ENCODE measurements at regions not wholly inside any gene's neighbourhood (a gene's known extent, or its start where the extent isn't known, plus 50 kb on each side); places are given as distances from the start of the nearest gene placed in this dataset.
"Not testable (repeated sequence)": the region's sequence is repeated elsewhere in the genome, so short reads cannot be mapped to it uniquely, and the experiment has no call there.

DNA sequence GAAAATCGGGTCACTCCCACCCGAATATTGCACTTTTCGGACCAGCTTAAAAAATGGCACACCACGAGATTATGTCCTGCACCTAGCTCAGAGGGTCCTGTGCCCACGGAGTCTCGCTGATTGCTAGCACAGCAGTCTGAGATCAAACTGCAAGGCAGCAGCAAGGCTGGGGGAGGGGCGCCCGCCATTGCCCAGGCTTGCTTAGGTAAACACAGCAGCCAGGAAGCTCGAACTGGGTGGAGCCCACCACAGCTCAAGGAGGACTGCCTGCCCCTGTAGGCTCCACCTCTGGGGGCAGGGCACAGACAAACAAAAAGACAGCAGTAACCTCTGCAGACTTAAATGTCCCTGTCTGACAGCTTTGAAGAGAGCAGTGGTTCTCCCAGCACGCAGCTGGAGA, 405.3 kb downstream of the PTH2R start:
- DNase-seq = not testable (repeated sequence)

DNA sequence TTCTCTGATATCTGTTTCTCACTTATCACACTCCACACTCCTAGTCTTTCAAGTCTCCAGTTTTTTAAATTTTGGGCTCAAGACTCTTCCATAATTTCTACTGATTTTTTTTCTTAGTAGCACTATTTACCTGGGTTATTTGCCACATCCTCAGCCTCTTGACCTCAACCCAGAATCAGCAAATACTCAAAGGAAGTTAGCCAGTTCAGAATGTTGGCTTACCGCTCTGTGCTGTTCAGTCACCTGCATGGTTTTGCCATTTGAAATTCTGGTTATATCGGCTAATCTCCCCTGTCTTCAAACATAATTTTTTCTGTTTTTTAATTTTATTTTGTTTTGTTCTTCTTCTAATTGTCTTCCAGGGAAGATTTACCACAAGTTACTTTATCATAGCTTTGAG, 412.6 kb downstream of the PTH2R start:
- no peak for DNase-seq

- DNase-seq = peak; percentile 31
Measured at GRCh38 chr2:208820014-208820688, 413.6 kb downstream of the PTH2R start.

DNA sequence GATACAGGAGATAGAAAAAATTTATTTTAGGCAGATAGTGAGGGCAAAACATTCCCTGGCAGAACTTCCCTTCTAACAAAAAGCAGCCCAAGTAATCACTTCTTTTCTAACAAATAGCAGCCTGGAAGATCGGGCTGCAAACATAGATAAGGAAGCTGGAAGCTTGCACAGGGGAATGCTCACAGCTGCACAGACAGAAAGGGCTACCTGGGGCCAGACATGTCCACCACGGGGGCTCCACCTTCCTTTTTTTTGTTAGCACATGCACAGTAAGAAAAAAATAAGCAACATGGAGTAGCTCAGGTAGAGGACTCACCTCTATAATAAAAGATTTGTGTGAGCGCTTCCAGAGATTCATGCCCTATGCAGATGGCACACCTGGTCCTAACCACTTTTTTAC, 420.5 kb downstream of the PTH2R start:
- DNase-seq = no peak

DNA sequence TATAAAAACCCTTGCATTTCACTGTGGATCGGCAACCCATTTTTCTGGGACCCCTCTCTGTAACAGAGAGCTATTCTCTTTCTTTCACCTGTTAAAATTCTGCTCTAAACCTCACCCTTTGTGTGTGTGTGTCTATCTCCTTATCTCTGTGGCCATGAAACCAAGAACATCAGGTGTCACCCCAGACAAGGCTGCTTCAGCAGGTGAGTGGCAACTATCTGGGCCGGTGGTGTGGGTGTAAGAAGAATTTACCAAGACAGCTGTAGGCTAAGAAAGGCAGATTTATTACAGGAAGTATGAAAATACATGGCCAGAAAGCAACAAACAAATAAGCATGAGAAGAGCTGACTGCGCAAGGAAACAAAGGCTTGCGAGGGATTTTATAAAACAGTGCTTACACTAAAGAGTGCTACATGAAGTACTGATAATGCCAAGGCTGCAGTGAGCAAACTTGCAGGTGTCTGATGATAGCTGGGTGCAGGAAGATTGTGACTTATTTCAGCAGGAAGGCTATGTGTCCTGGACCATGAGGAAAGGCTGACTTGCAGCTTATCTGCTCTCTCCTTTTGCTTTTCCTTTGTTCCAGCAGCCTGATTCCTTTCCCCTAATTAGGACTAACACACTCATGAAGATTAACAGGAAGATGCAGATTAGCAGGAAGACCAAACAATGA, 421.1 kb downstream of the PTH2R start:
- DNase-seq = no peak

DNA sequence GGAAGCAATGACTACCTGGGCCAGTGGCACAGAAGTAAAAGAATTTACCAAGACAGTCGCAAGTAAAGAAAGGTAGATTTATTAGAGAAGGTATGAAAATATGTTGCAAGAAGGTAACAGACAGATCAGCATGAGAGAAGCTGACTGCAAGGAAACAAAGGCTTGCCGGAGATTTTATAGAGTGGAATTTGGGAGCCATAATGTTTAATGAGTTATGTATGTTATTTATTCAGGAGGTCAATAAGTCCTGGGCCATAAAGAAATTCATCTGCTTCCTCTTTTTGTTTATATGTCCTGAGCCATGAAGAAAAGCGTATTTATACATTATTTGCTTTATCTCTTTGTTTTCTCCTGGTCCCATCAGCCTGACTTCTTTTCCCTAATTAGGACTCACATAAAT, 423.6 kb downstream of the PTH2R start:
- DNase-seq = no peak

DNA sequence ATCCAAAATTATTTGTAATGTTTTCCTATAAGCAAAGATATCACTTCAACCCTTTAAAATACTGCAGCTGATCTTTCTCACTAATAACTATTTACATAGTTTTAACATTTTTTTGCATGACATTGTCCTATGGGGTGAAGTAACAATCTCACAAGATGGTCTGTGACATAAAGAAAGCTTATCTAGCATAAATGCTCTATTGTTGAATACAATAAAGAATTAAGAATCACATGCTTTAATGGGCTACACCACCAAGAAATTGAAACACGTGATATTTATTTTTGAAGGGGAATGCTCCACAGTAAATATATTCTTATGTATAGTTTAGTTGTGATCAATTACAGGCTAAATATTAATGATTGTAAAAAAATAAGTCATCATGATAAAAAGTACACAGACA, 441.1 kb downstream of the PTH2R start:
- no peak for DNase-seq

GRCh38 chr2:208854717-208855116, 448.1 kb downstream of the PTH2R start:
- DNase-seq = no peak

- no peak for DNase-seq
Measured at GRCh38 chr2:208867374-208867773, 460.8 kb downstream of the PTH2R start.

DNA sequence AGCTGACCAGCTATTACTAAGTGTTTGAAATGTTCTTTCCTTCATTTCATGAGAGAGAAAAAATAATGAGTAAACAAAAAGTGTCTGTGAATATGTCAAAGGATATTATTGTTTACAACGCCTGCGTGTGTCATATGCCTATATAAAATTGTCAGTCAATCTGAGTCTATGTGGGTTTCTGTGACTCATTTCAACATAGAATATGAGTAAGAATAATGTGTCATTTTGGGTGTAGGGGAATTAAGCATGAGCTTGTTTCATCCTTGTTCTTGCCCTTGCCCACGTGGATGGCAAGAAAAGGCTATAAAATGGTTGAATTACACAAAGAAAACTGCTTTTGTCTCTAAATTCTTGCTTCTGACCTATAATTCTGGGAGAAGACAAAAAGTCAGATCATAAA, 466.0 kb downstream of the PTH2R start:
- DNase-seq = no peak

DNA sequence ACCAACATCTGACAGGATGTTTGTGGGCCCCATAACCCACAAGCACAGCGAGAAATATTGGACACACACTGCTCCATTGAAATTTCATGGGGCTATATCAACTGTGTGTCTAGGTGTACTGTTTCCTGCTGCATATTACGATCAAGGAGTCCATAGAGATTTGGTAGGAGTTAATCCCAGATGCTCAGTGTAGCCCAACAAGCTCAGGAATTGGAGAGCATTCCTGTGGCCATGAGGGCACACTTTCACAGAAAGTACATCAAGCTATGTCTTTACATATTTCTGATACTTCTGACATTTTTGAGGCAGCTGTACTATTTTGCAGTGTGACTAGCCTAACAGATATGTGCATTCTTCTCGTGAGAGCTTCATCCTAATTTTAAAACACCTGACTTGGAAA, 473.1 kb downstream of the PTH2R start:
- DNase-seq = no peak

- DNase-seq = no peak
Measured at GRCh38 chr2:208880171-208880570, 473.6 kb downstream of the PTH2R start.

GRCh38 chr2:208890486-208890885, 483.9 kb downstream of the PTH2R start:
- DNase-seq = no peak

DNA sequence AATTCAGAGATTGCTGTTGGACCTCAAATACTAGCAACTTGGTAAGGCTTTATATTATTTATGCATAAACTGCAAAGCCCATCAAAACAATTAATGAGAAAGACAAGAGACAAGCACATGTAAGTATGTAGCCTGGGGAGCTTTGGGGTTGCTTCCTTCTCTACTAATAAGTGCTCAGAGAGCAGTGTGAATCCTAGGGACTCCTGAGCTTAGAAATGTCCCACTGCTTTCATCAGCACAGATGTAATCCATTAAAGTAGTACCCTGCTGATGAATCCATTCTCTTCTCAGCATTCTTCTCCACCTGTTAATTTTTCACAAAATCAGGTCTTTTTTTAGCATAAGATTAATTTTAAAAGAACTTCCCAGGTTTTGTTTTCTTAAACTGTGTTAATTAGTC, 485.6 kb downstream of the PTH2R start:
- no peak for DNase-seq

- DNase-seq = no peak
Measured at GRCh38 chr2:208906330-208906729, 499.7 kb downstream of the PTH2R start.

GRCh38 chr2:208915401-208915800, 508.4 kb upstream of the MAP2 start:
- DNase-seq = no peak

DNA sequence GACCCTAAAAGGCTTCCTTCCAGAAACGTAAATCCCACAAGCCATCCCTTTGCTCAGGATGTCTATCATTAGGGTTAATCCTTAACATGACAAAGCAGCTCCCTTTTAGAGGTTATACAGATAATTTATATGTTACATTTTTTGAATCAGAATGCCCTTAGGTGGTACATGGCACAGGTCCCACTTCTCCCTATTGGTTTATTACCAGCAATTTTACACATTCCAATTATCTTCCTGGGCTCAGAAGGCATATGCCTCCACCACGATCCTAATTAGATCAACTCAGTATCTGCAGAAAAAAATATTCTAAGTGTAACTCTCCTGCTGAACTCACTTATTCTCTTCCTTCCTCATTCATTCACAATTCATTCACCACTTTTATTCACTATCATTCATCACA, 507.0 kb upstream of the MAP2 start:
- DNase-seq = no peak

DNA sequence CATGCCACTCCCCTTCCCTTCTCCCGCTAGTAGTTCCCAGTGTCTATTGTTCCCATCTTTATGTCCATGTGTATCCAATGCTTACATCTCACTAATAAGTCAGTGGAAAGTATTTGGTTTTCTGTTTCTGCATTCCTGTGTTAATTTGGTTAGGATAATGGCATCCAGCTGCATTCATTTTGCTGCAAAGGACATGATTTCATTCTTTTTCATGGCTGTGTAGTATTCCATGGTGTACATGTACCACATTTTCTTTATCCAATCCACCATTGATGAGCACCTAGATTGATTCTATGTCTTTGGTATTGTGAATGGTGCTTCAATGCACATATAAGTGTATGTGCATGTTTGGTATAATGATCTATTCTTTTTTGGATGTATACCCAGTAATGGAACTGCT, 502.5 kb upstream of the MAP2 start:
- not testable (repeated sequence) for DNase-seq

DNA sequence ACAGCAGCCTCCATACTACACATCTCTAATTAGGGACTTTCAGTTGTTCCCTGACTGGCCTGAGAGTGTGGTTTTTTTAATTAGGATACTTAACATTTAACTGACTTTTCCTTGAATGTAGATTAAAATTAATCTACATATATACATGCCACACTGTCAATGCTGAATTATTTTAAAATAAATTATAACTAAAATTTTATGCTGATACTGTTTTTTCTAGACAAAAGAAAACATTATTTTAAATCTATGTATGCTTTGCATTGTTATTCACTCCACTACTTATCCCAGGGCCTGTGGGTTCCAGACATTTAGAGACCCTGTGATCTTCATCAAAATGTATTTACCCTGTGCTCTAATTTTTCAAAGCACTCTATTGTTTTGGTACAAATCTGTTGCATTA, 496.0 kb upstream of the MAP2 start:
- DNase-seq = no peak

DNA sequence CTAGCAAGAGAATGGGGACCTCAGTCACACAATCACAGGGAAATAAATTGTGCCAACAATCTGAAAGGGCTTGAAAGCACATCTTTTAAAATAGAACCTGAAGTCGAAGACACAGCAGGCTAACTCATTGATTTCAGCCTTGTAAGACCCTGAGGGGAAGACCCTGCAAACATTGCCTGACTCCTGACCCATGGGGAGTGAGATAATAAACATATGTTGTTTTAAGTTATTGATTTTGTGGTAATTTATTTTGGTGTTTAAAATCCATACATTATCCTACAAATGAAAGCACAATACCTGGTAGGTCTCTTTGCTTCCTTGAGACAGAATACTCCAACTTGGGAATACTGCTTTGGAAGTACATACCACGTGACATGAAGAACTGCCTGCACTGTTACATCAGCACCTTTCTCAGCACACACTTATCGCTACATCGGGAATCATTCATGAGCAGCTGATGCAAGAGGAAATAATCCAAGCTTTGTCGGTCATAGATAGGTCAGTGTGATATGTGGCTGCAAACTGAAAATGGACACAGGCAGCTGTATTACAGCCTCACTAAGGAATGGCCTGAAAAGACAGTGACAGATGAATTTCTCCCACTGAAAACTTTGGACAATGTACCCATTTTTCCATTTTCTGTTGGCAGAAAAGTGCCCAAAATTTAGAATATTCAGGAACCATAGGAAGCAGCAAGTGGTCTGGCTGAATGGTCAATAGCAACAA, 494.5 kb upstream of the MAP2 start:
- no peak for DNase-seq

- DNase-seq = no peak
Measured at GRCh38 chr2:208929894-208930427, 493.9 kb upstream of the MAP2 start.

DNA sequence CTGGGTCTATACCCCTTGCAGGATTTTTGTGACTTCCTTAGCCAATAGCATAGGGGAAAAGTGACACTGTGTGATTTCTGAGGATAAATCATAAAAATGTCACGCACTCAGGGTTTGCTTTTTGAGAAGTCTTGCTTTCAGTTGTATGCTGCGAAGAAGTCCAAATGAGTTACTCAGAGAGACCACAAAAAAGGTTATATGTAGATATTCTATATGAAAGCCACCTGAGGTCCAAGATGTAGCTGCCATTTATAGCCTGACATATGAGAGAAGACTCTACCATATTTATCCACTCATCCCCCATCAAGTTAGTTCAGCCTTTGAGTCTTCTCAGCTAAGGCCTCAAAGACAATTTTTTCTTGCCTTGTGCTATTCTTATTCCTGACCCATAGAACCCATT, 488.3 kb upstream of the MAP2 start:
- no peak for DNase-seq

GRCh38 chr2:208937521-208937920, 486.3 kb upstream of the MAP2 start:
- DNase-seq = no peak

DNA sequence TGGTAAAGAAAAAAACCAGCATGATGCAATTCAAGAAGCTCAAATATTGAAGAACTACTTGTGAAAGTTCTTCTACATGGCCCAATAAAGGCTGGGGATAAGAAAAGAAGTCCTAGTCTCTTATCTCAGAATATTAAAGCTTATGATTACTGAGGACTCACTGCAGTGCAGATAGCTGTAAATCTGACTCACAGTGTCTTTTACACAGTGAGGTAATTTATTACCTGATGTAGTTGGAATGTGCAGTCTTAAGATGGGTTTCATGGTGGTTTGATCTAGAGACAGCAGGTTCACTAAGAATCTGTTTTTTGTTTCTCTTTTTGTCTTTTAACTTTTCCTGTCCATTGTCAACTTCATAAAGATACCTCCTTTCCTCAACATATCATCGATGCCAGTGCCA, 484.0 kb upstream of the MAP2 start:
- DNase-seq = no peak
